HG02610 (cell line): ENCODE measurements at regions not wholly inside any gene's neighbourhood (a gene's known extent, or its start where the extent isn't known, plus 50 kb on each side); places are given as distances from the start of the nearest gene placed in this dataset.

ENCODE experiments used
- ATAC-seq: cut with Tn5 transposase; IDR thresholded peaks from one replicate; pipeline ENCODE4 v1.9.1; 2021; ENCODE audit warnings: mild to moderate bottlenecking, moderate library complexity; ENCODE audit not compliant: unreplicated experiment

DNA sequence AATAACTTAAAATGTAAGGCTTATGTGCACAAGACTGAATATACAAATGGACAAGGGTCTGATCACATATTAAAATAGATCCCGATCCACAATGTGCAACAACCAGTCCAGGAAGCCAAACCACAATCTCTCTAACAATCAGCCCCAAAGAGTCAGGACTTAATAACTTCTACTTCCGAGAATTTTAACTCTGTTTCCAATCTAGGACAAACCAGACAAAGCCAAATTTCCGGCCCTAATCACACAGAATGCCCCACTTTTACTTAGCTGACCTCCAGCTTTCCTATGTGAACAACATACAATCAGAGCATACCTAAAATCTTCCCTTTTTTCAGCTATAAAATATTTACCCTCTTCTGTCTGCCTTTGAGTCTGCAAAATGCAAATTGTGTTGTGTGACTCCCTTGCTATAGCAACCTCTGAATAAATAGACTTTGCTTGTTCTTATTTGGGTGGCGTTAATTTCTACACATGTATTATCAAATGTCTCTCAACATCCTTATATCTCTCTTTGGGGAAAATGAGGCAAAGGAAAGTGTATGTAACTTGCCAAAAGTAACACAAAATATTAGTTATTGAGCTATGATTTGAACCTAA lies 381.9 kb upstream of the MC4R start:
- ATAC-seq, result no peak

DNA sequence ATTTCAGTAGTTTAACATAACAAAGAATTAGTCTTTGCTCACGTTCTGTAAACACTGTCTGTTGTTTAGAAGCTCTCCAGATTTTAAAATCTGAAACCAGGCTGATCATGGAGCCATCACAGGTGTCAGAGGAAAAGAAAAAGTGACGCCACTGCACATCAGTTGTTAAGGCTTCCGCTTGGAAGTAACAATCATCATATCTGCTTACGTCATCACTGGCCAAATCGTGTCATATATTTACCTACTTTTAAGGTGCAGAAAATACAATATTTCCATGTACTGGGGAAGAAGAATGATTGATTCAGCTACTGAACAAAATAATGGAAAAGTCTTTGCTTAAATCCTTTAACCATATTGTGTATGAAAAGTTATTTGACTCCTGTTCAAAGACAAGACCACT lies 382.6 kb upstream of the MC4R start:
- ATAC-seq, result no peak

DNA sequence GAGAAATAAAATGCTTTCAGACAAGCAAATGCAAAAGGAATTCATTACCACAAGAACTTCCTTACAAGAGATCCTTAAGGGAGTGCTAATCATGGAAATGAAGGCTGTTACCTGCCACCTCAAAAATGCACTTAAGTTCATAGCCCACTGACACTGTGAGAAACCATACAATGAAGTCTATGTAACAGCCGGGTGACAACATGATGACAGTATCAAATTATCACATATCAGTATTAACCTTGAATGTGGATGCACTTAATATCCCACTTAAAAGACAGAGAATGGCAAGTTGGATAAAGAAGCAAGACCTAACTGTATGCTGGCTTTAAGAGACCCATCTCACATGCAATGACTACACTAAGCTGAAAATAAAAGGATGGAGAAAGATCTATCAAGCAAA lies 403.4 kb upstream of the MC4R start:
- ATAC-seq, result no peak

DNA sequence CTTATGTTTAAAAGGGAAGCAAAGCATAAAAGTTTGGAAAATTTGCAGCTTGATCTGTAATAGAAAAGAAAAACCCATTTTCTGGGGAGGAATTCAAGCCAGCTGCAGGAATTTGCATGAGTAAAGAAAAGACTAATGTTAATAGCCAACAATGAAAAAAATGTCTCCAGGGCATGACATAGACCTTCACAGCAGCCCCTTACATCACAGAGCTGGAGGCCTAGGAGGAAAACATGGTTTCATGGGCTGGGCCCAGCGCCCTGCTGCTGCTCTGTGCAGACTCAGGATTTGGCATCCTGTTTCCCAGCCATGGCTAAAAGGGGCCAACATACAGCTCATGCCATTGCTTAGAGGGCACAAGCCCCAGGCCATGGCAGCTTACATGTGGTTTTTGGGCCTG lies 411.6 kb upstream of the MC4R start:
- no peak for ATAC-seq

DNA sequence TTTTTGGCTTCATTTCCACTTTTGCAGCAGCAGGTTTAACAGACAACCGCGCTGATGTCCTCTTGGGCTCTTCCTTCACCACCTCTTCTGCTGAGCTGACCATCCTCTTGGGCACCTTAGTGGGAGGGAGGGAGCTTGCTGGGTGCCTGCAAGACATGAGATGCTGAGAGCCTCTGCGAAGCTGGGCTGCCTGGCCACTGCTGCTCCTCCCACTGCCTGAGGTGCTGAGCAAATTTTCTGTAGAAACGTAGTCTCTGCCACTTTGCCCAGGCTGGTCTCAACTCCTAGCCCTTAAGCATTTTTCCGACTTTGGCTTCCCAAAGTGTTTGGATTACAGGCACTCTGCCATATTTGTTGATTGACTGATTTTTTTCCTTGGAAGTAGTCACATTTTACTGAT lies 422.2 kb upstream of the MC4R start:
- no peak for ATAC-seq

DNA sequence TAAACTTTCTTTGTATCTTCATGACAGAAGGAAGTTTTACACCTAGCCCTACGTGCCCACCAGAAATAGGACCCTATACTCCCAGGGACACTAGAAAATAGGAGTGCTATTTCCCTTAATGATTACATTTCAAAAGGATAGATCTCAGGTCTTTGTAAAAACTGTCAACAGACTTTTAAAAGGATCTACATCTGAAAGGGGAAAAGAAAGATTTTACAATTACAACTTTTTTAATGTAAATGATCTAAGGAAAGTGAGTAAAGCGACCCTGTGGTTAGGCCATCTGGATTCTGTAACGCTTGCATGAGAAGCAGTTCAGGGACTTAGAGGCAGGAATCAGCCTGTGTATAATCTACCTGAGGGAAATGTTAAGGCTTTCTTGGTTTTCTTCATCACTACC lies 431.8 kb upstream of the MC4R start:
- no peak for ATAC-seq

DNA sequence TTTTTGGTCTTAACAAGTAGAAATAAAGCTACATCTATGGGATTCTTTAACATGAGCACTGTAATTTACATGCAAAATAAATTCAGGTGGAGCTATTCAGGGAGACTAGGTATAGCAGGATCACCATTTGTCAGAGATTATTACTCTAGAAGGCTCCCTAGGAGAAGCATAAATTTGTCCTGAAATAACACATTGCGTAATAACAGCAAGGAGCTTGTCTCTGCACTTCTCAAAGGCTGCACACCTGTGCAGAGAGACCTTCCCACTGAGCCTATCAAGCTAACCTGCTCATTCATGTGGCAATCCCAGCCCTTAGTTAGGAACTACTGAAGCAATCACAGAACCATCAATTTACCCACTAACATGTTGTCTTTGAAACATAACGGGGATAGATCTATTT lies 437.4 kb upstream of the MC4R start:
- no peak for ATAC-seq

DNA sequence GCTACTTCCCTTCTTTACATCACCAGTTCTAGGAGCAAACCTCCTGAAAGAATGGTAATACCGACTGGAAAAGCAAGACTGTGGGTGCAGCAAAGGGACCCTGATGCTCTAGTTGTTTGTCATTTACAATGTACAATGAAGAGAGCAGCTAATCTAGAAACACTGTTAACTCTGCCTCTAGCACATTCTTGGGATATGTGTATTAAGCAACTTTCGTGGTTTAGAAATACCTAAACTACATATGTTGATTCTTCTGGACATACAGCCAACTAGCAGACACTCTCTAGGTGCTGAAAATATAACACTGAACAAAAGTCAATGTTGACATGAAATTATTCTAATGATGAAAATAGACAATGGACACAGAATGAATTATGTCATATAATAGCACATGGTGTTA lies 440.3 kb upstream of the MC4R start:
- ATAC-seq, result no peak

DNA sequence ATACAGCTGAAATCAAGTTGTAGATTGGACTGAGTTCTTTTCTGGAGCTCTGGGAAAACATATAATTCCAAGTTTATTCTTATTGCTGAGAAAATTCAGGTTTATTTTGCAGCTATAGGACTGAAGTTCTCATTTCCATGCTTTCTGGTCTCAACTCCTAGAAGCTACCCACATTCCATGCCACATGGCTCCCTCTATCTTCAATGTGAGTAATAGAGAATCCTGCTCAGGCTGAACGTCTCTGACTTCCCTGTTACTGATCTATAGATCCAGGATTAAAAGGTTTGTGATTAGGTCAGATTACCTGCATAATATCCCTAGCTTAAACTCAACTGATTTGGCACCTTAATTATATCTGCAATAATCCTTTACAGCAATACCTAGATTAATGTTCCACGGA lies 453.8 kb upstream of the MC4R start:
- no peak for ATAC-seq

DNA sequence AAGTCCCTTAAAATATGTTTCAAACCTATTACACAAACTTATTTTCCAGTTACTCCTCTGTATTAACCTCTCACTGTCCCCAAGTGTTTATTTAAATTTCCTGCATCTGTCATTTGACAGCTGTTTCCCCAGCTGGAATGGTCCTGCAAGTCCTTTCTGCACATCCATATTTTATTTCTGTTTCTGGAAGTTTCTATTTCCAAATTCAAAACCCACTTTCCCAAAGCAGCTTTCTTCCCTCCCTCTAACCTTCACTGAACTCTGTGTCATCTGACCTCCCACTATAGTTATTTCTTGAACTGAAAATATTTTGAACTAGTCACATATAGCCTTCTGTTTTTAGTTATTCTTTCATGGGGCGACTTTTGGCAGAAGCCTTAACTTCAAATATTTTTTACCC lies 459.4 kb upstream of the MC4R start:
- no peak for ATAC-seq

DNA sequence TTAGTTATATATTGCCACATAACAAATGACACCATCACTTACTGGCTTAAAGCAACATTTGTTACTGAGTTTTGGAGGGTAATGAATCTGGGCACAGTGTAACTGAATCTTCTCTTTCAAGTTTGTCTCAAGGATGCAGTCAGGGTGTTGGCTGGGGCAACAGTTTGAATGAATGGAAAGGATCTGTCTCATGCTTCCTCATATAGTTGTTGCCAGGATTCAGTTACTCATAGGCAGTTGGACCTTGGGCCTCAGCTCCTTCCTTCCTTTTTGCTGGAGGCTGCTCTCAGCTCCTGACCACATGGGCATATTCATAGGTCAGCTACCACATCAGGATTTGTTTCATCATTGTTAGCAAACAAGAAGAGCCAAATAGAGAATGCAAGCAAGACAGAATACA lies 466.1 kb upstream of the MC4R start:
- no peak for ATAC-seq

DNA sequence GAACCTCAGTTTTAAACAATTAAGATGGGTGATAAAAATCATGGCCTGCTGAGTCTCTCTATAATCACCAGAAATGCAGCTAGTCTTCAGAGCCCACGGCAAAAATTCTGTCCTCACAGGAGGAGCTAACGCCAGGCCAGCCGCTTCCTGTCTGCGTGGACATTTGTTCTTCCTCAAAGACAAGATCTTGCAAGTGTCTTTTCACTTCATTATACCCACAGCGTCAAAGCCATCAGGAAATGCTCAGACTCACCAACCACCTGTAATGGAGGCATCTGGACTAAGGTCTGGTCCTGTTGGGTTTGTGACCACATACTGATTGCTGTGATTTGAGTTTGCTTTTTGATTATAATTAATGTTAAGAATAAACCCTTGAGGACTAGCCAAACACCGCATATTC lies 473.8 kb upstream of the MC4R start:
- no peak for ATAC-seq

DNA sequence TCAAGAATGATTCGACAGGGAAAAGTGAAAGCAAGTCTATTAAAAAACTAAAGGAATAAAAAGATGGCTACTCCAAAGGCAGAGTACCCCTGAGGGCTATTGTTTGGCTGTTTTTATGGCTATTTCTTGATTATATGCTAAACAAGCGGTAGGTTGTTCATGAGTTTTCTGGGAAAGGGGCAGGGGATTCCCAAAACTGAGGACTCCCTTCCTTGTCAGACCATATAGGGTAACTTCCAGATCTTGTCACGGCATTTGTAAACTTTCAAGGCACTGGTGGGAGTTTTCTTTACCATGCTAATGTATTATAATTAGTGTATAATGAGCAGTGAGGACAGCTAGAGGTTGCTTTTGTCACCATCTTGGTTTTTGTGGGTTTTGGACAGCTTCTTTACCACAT lies 474.9 kb upstream of the MC4R start:
- ATAC-seq, result no peak

DNA sequence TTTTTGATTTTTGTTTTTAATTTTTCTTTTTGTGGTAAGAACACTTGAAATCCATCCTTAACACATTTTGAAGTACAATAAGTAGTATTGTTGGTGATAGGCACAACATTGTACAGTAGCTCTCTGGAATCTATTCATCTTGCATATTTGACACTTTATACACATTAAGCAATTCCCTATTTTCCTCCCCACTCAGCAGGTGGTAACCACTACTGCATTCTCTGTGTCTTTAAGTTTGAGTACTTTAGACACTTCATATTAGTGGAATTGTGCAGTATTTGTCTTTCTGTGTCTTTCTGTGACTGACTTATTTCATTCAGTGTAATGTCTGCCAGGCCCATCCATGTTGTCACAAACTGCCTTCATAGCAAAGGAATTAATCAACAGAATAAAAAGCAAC lies 471.7 kb upstream of the CDH20 start:
- no peak for ATAC-seq

DNA sequence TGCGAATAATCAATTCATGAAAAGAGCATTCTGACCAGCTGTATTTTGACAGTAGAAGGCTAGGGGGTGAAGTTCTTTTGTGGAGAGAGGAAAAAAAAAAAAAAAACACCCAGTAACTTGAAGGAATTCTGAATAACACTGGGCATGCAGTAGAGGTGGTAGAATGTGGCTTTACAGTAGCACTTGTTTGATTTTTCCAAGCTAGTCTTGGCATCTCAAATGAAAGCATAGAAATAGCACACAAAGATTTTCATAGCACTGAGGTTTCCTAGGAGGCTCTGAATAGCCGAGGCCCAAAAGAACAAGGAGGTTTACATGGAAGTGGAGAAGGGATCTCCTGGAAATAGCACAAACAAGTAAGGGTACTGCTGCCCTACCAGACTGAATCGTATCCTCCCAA lies 470.2 kb upstream of the CDH20 start:
- ATAC-seq, result no peak

DNA sequence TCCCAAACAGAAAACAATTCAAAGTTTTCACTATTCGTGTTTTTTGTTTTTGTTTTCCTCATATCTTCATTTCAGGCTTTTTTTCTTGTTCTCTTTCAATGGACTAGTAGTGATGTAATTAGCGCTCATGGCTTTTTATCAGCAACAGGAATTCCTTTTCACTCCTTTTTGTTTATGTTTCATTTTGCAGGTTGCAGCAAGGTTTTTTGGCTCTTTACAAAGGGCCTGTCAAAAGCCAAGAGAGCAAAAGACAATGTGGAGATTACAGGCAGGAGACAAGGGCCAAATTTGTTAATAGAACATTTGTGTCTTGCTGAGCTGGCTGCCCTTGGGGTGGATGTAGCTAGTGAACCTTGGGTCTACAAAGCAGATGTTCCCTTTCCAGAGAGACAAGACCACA lies 467.4 kb upstream of the CDH20 start:
- ATAC-seq, result no peak

DNA sequence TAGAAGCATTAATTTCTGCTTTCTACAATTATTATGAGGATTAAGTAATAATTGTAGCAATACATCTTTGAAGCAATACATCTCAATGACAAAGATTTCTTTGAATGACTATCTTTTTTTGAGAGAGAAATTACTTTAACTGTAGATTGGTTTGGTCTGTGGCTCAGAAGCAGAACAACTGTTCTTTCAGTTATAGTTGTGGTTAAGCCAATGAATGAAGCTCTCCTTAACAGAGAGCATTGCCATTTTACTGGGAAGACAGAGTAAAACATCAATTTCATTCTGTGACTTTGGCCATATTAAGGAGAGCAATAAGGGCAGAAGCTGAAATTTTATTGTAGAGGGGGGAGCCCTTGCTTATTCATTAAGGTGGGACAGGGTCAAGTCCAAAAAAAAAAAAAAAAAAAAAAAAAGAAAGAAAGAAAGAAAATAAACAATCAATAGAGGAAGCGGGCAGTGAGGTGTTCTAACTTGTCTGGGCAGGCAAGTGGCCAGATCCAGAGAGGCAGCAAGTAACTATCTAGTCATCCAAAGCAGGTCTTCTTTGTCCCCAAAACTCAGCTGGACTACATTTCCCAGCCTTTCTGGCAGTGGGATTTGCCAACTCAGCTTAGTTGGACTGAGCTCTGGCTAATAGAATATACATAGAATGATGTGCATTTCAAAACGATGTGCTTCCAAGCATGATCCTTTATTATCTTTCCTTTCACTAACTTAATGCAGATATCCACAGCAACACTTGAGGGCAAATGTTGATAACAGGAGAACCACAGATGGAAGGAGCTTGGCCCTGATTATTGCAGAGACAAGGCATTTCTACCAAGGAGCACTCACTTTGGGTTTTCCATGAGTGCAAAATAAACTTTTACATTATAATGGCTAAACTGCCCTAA lies 462.7 kb upstream of the CDH20 start:
- peak; percentile 63 for ATAC-seq

DNA sequence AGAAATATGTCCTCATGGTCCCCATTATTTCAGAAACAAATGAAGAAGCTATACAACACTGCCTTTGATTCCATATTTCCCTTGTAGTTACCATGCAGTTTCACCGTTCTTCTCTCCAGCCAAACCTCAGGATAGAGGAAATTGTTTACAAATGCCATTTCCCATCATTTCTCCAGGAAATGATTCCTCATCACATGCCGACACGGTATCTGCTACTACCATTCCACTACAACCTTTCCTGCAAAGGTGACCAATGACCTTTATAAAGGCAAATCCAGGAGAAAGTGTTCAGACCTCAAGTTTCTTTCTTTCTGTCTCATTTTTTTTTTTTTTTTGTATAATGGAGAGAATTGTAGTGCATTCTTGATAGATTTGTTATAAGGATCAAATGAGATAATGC lies 460.8 kb upstream of the CDH20 start:
- ATAC-seq, result no peak

DNA sequence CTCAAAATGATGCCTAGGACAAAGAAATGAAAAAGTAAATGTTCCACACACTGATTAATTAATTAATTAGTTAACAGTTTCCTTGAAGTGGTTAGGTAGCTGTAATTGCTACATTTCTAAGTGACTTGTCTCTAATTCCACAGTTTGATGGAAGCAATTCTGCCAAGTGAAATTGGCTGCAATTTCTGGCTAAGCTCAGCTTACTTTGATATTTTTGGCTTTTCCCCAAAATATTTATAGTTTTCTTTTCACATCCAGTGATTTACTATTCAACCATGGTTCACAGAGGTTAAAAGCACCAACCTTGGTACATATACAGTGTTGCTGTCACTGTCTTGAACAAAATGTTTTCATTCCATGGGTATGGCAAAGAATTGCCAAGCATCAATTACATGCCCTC lies 459.5 kb upstream of the CDH20 start:
- no peak for ATAC-seq

DNA sequence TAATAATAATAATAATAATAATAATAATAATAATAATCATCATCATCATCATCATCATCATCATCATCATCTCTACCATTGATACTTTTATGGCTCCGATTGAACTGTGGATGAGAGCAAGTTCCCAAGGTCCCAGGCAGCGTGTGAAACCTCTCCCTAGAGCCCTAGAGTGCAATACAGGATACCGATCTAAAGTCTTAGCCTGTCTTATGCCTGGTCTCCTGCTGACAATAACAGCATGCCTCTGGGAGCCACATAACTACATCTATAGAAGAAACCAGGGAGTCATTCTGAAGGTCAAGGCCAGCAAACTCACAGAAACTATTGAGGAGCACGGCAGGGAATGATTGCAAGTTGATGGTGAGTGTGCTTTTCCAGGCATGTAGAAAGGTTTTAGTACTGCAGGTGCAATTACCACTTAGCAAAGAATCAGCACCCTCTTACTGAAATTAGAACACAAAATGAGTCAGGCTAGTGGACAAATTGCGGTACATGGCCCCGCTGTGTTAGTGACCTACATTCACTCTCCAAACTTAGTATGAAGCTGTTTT lies 457.2 kb upstream of the CDH20 start:
- ATAC-seq, result no peak

DNA sequence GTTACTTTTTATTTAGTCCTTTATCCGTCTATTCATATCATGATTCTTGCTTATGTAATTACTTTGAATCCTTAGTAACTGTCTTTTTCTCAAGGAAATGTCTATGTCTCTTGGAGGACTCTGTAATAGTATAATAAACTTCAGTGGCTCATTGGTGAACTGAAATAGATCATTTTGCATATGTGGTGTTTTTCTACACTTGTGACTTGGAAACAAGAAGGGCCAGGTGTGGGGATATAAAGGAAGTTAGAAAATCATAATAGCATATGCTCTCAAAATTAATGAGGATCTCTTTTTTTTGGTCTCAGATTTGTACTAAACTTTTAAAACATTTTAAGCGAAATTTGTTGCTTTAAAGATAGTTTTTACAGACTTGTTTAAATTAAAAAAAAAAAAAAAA lies 453.0 kb upstream of the CDH20 start:
- ATAC-seq, result no peak

DNA sequence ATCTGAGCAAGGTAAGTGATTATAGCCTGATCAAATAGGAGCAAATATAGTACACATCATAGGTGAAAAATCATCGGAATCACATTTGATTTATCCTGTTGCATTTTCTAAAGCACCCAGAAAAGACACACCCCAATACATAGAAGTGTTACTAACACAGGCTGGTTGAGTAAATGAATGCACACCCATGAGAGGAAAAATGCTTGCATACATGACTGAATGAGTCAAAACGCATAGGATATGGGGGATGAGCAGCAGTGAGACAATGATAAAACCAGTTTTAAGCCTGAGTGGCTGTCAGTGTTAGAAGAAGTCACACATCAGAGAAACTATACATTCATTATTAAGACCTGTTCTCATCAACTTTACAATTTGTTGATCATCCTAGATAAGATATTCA lies 449.6 kb upstream of the CDH20 start:
- ATAC-seq, result no peak
